HG02759 (cell line): ENCODE measurements at regions not wholly inside any gene's neighbourhood (a gene's known extent, or its start where the extent isn't known, plus 50 kb on each side); places are given as distances from the start of the nearest gene placed in this dataset.

Experiments
- ATAC-seq: cut with Tn5 transposase; IDR thresholded peaks from one replicate; pipeline ENCODE4 v1.9.1; 2021; ENCODE audit warnings: mild to moderate bottlenecking, moderate library complexity; ENCODE audit not compliant: unreplicated experiment

- no peak for ATAC-seq
Measured at GRCh38 chr3:137958636-137959035, 51.3 kb upstream of the CLDN18 start.
